Adipocyte (in vitro differentiated cells): ENCODE measurements at regions not wholly inside any gene's neighbourhood (a gene's known extent, or its start where the extent isn't known, plus 50 kb on each side); places are given as distances from the start of the nearest gene placed in this dataset.

ENCODE experiments used
- DNase-seq: peaks from one replicate; pipeline ENCODE4 v3.0.0-alpha.2; 2015; ENCODE audit warnings: low read depth
- H3K27me3 ChIP-seq: replicated peaks from 2 replicates; pipeline ENCODE4 v1.7.0; 2013; ENCODE audit warnings: mild to moderate bottlenecking, low read length, moderate library complexity; ENCODE audit not compliant: control insufficient read depth, insufficient read depth
- H3K36me3 ChIP-seq: 2 replicates; pipeline ENCODE4 v1.7.0; 2013; ENCODE audit warnings: low read length, mild to moderate bottlenecking, moderate library complexity; ENCODE audit not compliant: control insufficient read depth, insufficient read depth, severe bottlenecking
- H3K4me1 ChIP-seq: 2 replicates; pipeline ENCODE4 v1.7.0; 2013; ENCODE audit warnings: mild to moderate bottlenecking, low read length, moderate library complexity; ENCODE audit not compliant: control insufficient read depth, insufficient read depth
- H3K4me3 ChIP-seq: 2 replicates; pipeline ENCODE4 v1.7.0; 2013; ENCODE audit warnings: mild to moderate bottlenecking, low read length, moderate library complexity
- H3K9ac ChIP-seq: 2 replicates; pipeline ENCODE4 v1.7.0; 2013; ENCODE audit warnings: mild to moderate bottlenecking, low read length, moderate library complexity
- H3K9me3 ChIP-seq: 2 replicates; pipeline ENCODE4 v1.7.0; 2013; ENCODE audit warnings: mild to moderate bottlenecking, low read length, moderate library complexity; ENCODE audit not compliant: control insufficient read depth

GRCh38 chr10:3975016-3975415, 190.0 kb upstream of the KLF6 start:
- H3K27me3 ChIP-seq = no peaks in the 10 kb centered on the region
- H3K9me3 ChIP-seq = no peaks in the 10 kb centered on the region
- H3K4me1 ChIP-seq = peaks cover 11% of the 10 kb centered on the region
- no peaks in the 10 kb centered on the region for H3K36me3 ChIP-seq
- H3K4me3 ChIP-seq = no peak overlapping the region
- no peak for DNase-seq
- no peak overlapping the region for H3K9ac ChIP-seq

- Histone ChIP-seq H3K27me3 (no peaks in the 10 kb centered on the region), H3K4me3 (no peak overlapping the region), H3K4me1 (peaks cover 11% of the 10 kb centered on the region), H3K36me3 (no peaks in the 10 kb centered on the region), H3K9ac (peak overlapping the region; percentile 18), H3K9me3 (no peaks in the 10 kb centered on the region)
- peak; percentile 22 for DNase-seq
These were observed 187.7 kb upstream of the KLF6 start for GRCh38 chr10:3972460-3973301.

DNA sequence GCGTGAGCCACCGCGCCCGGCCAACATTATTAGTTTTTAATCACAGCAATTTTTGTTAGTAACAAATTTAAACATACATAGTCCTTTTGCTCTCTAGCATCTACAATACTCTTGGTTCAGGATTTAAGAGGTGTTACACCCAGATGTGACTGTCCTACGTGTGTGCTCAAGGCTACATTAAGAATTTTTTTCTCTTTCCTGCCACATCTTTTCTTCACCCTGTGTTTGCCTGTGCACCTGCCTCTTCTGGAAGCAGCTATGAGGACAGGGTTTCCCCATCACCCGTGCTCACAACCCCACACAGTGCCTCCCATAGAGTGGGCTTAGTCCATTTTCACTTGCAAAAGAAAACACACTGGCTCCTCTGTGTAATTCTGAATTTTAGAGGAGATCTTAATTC, 186.7 kb upstream of the KLF6 start:
- Histone ChIP-seq H3K4me3 (no peak overlapping the region), H3K27me3 (no peaks in the 10 kb centered on the region), H3K9me3 (no peaks in the 10 kb centered on the region), H3K36me3 (no peaks in the 10 kb centered on the region), H3K4me1 (peaks cover 11% of the 10 kb centered on the region), H3K9ac (no peak overlapping the region)
- DNase-seq = no peak

DNA sequence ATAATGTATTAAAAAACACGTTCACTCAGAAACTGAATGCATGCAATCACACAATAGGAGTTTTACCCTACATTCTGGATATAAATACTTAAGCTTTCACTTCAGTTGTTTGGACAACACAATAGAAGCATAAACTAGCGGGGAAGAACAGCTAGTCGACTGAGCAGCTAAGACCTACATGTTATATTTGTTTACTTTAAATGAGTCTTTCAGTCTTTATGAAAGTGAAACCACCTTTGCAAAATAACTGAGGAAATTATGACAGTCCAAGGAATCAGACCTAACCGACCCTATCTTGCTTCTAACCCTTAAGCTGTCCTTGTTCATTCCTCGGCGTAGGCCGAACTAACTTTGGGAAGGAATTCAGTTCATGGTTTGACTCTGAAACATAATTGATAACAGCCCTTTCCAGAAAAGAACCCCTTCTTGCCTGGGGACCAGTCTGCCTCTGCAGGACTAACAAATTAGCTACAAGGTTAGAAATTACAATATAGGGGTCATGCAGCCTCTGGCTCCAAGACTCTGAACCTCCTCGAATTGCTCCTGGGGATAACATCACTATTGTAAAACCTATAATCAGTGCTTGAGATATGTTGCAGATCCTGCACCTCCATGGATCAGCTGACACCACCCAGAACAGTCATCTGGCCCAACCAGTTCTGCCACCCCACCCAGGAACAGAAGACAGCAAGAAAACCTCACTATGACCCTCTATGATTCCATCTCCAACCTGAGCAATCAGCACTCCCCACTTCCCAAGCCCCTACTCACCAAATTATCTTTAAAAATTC, 185.1 kb upstream of the KLF6 start:
- H3K36me3 ChIP-seq = no peaks in the 10 kb centered on the region
- H3K4me3 ChIP-seq = peak overlapping the region; percentile 39
- peak; percentile 6 for DNase-seq
- H3K4me1 ChIP-seq = peaks cover 11% of the 10 kb centered on the region
- no peak overlapping the region for H3K9ac ChIP-seq
- no peaks in the 10 kb centered on the region for H3K27me3 ChIP-seq
- no peaks in the 10 kb centered on the region for H3K9me3 ChIP-seq

- peaks cover 11% of the 10 kb centered on the region for H3K4me1 ChIP-seq
These were observed 183.7 kb upstream of the KLF6 start for GRCh38 chr10:3968727-3969126.

GRCh38 chr10:3964516-3964915, 179.5 kb upstream of the KLF6 start:
- Histone ChIP-seq H3K9ac (no peak overlapping the region), H3K27me3 (no peaks in the 10 kb centered on the region), H3K9me3 (no peaks in the 10 kb centered on the region), H3K4me3 (no peak overlapping the region), H3K36me3 (no peaks in the 10 kb centered on the region), H3K4me1 (no peaks in the 10 kb centered on the region)
- no peak for DNase-seq

More at GRCh38 chr10:3968727-3969126, 183.7 kb upstream of the KLF6 start:
- H3K36me3 ChIP-seq = no peaks in the 10 kb centered on the region
- DNase-seq = no peak
- H3K9ac ChIP-seq = no peak overlapping the region
- H3K27me3 ChIP-seq = no peaks in the 10 kb centered on the region
- H3K9me3 ChIP-seq = no peaks in the 10 kb centered on the region
- H3K4me3 ChIP-seq = no peak overlapping the region

- H3K4me1 ChIP-seq = no peaks in the 10 kb centered on the region
- no peaks in the 10 kb centered on the region for H3K27me3 ChIP-seq
- H3K4me3 ChIP-seq = no peak overlapping the region
- no peak overlapping the region for H3K9ac ChIP-seq
- no peaks in the 10 kb centered on the region for H3K9me3 ChIP-seq
- no peak for DNase-seq
- H3K36me3 ChIP-seq = no peaks in the 10 kb centered on the region
These were observed 178.2 kb upstream of the KLF6 start for GRCh38 chr10:3963191-3963673.

DNA sequence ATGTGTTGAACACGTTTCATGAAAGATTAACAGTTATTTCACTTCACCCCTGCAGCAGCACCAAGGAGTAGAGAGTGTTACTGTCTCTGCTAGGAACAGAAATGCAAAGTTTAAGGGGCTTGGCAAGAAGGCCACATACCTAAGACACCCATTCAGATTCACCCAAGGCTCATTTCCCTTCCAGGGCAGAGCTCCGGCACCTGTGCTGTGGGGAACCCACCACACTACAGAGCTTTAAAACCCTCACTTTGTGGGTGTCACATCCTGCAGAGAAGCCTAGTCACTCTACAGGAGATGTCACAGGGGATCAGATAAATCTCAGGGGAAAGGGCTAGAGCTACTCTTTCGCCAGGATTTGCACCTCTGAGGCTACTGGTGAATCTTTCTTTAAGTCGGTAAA, 176.1 kb upstream of the KLF6 start:
- no peaks in the 10 kb centered on the region for H3K36me3 ChIP-seq
- H3K9ac ChIP-seq = no peak overlapping the region
- DNase-seq = no peak
- no peak overlapping the region for H3K4me3 ChIP-seq
- H3K9me3 ChIP-seq = no peaks in the 10 kb centered on the region
- H3K4me1 ChIP-seq = no peaks in the 10 kb centered on the region
- H3K27me3 ChIP-seq = no peaks in the 10 kb centered on the region

GRCh38 chr10:3960496-3960895, 175.5 kb upstream of the KLF6 start:
- no peaks in the 10 kb centered on the region for H3K9me3 ChIP-seq
- H3K9ac ChIP-seq = no peak overlapping the region
- no peaks in the 10 kb centered on the region for H3K4me1 ChIP-seq
- H3K27me3 ChIP-seq = no peaks in the 10 kb centered on the region
- H3K36me3 ChIP-seq = no peaks in the 10 kb centered on the region
- no peak overlapping the region for H3K4me3 ChIP-seq
- DNase-seq = no peak

DNA sequence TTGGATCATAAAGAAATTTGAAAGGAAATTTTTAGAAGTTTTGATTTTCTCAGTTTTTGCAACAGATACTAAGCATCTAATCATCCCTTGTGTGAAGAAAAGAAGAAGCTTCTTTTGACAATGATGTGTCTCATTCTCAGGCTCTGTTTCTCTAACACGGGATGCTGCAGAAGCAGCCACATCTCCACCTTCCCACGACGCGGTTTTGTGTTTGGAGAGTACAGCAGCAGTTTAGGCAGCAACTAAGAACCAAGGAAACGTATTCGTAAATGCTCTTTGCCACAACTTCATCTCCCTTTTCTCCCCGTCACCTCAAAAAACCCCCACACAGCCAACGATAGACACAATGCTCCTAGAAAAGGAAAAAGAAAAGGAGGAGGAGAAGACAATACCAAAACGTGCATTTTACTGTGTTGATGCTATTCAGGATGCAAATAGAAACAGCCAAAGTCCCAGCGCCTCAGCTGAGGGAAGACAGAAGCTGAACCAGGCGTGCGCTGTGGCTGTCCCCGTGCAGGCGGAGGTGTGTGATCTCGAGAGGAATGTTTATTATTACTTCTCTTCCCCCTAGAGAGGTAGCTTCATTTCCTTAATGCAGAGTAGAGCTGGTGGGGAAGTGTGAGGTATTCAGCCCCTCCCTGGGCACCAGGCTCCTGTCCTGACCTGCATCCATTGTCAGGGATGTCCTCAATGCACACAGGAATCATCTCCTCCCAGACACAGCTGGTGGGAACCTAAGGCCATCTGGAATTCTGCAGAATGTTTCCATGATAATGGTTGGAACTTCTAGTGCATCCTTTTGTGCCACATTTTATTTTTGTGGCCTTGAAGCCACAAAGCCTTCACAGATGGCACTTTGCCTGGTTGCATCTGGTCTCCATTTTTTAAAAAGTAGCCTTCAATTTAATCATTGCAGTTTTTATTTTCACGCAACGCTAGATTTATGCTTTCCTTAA, 174.6 kb upstream of the KLF6 start:
- Histone ChIP-seq H3K9me3 (no peaks in the 10 kb centered on the region), H3K27me3 (no peaks in the 10 kb centered on the region), H3K4me1 (no peaks in the 10 kb centered on the region), H3K36me3 (no peaks in the 10 kb centered on the region), H3K9ac (no peak overlapping the region), H3K4me3 (no peak overlapping the region)
- DNase-seq = no peak
